Pancreas (tissue), 10 donors: ENCODE measurements at regions not wholly inside any gene's neighbourhood (a gene's known extent, or its start where the extent isn't known, plus 50 kb on each side); places are given as distances from the start of the nearest gene placed in this dataset.

Experiments used
- ATAC-seq, 4 donors: fragments of 200-7000 bp; cut with Tn5 transposase; one replicate each; pipeline versions ENCODE4 v1.8.0 to v1.9.1; 2020; ENCODE audit warnings: mild to moderate bottlenecking in 4 of 4, moderate library complexity in 4 of 4
- DNase-seq, 6 donors: peaks; one replicate each; pipeline ENCODE4 v3.0.0-alpha.2; 2020
- FAIRE-seq: peaks from 2 replicates; lab custom pipeline; 2012; peaks lifted over from hg19 to GRCh38; lab: Jason Lieb, UNC
- H3K27ac ChIP-seq, 4 donors: fragments of 200-600 bp; sonication (generic); 1 replicate in 3 of 4; 2 replicates in 1 of 4; pipeline versions ENCODE4 v1.5.0 to v1.8.0; 2020
- H3K27me3 ChIP-seq, 4 donors: fragments of 200-600 bp; one replicate each; pipeline ENCODE4 v1.8.0; 2021
- H3K36me3 ChIP-seq, 3 donors: fragments of 200-600 bp; sonication (generic) in 1 of 3; one replicate each; pipeline versions ENCODE4 v1.5.0 to v1.8.0; 2020 to 2021
- H3K4me1 ChIP-seq, 3 donors: fragments of 200-600 bp; one replicate each; pipeline ENCODE4 v1.8.0; 2021
- H3K4me3 ChIP-seq, 4 donors: fragments of 200-600 bp; sonication (generic) in 2 of 4; one replicate each; pipeline versions ENCODE4 v1.5.0 to v1.8.0; 2020 to 2021
- H3K9me3 ChIP-seq, 4 donors: fragments of 200-600 bp; one replicate each; pipeline ENCODE4 v1.8.0; 2021
- CTCF ChIP-seq, 4 donors: fragments of 200-600 bp; sonication (generic) in 3 of 4; IDR thresholded peaks; one replicate each; pipeline versions ENCODE4 v1.5.0 to v1.8.0; 2021; ENCODE audit warnings: antibody characterized with exemption in 4 of 4
- WGBS, 2 donors: extraction: QIAGEN DNeasy Blood & Tissue Kit; methylation state at CpG; one replicate each; pipeline ENCODE4 v1.1.7; 2013; 5-methylcytosine and 5-hydroxymethylcytosine counted together
- intact Hi-C, 3 donors: fragments of 100-400 bp; cut with DNase I; formaldehyde crosslinking; loops; one replicate each; pipeline versions ENCODE4 v1.11.1 to v1.14.2; 2022
- donor health status: healthy with polysubstance abuse.
- donor health status: DM: no; HTN: no; CAD: no; lungs with moderate emphysema.
- donor health status: DM: no; HTN: no; CAD: no.
- donor health status: control.
- donor health status: control.
- donor health status: Bipolar disorder and iron deficiency.
- donor health status: DM: yes; HTN: yes; CAD: no.
- donor health status: DM: no; HTN: no; CAD: no.
- donor health status: DM: no; HTN: no; CAD: no.
- donor health status: DM: yes; HTN: yes; CAD: no.

- Histone ChIP-seq H3K36me3 (no peaks in the 10 kb centered on the region), H3K4me1 (peaks cover 0 to 5% (median 0%) of the 10 kb centered on the region in 3 donors), H3K9me3 (no peaks in the 10 kb centered on the region), H3K27ac (no peak overlapping the region), H3K4me3 (no peak overlapping the region), H3K27me3 (no peaks in the 10 kb centered on the region)
- DNase-seq: no peak
- no peak for TF ChIP-seq CTCF (IDR thresholded peaks at IDR 0.05)
- FAIRE-seq: no peak
- 55 to 63% methylated on average over 4 of the region's 4 CpGs for whole genome bisulfite sequencing, 2 donors
- ATAC-seq: peak in 3 of 4 donors; percentile 39 to 73 (median 39)
- intact Hi-C loops: no loop called here
Measured at GRCh38 chr4:38562751-38563198, 101.2 kb upstream of the KLF3 start.

- TF ChIP-seq CTCF (IDR thresholded peaks at IDR 0.05): no peak
- no peak for FAIRE-seq
- no peaks in the 10 kb centered on the region for H3K27me3 ChIP-seq
- peak in 2 of 4 donors; percentile 44 to 50 for ATAC-seq
- 79% methylated on average over 9 of the region's 9 CpGs for WGBS, 2 donors
- peaks cover 0 to 5% (median 0%) of the 10 kb centered on the region in 3 donors for H3K4me1 ChIP-seq
- no peaks in the 10 kb centered on the region for H3K36me3 ChIP-seq
- H3K9me3 ChIP-seq: no peaks in the 10 kb centered on the region
- intact Hi-C loops: no loop called here
- no peak for DNase-seq
- peak overlapping the region in 1 of 4 donors; percentile 1 for H3K27ac ChIP-seq
- no peak overlapping the region for H3K4me3 ChIP-seq
Measured at GRCh38 chr4:38563707-38564495, 100.1 kb upstream of the KLF3 start.

GRCh38 chr4:38565271-38566199, 98.5 kb upstream of the KLF3 start:
- WGBS, 2 donors: 70 to 72% methylated on average over 12 of the region's 12 CpGs
- intact Hi-C loops: no loop called here
- Histone ChIP-seq H3K27ac (no peak overlapping the region), H3K36me3 (no peaks in the 10 kb centered on the region), H3K4me1 (peaks cover 0 to 5% (median 0%) of the 10 kb centered on the region in 3 donors), H3K4me3 (no peak overlapping the region), H3K9me3 (no peaks in the 10 kb centered on the region), H3K27me3 (no peaks in the 10 kb centered on the region)
- no peak for TF ChIP-seq CTCF (IDR thresholded peaks at IDR 0.05)
- FAIRE-seq (no peak), DNase-seq (no peak), ATAC-seq (no peak)

GRCh38 chr4:38566806-38567398, 97.1 kb upstream of the KLF3 start:
- no peak for FAIRE-seq

More at GRCh38 chr4:38566806-38567398, 97.1 kb upstream of the KLF3 start:
- no peak for TF ChIP-seq CTCF (IDR thresholded peaks at IDR 0.05)
- intact Hi-C loops: no loop called here
- Histone ChIP-seq H3K27me3 (no peaks in the 10 kb centered on the region), H3K9me3 (no peaks in the 10 kb centered on the region), H3K36me3 (no peaks in the 10 kb centered on the region), H3K4me3 (no peak overlapping the region), H3K27ac (no peak overlapping the region), H3K4me1 (peaks cover 0 to 5% (median 0%) of the 10 kb centered on the region in 3 donors)
- DNase-seq (no peak), ATAC-seq (no peak)
- 83 to 84% methylated on average over 4 of the region's 4 CpGs for WGBS, 2 donors
